Skin of body (tissue), 1 donor: ENCODE measurements at regions not wholly inside any gene's neighbourhood (a gene's known extent, or its start where the extent isn't known, plus 50 kb on each side); places are given as distances from the start of the nearest gene placed in this dataset.
"Not testable (repeated sequence)": the region's sequence is repeated elsewhere in the genome, so short reads cannot be mapped to it uniquely, and the experiment has no call there.

Source experiments
- DNase-seq: peaks from one replicate; lab custom pipeline; 2025; lab: John Stamatoyannopoulos, UW

- DNase-seq = peak; percentile 25
Measured at GRCh38 chr5:102617191-102618187, 118.7 kb upstream of the SLCO6A1 start.

DNA sequence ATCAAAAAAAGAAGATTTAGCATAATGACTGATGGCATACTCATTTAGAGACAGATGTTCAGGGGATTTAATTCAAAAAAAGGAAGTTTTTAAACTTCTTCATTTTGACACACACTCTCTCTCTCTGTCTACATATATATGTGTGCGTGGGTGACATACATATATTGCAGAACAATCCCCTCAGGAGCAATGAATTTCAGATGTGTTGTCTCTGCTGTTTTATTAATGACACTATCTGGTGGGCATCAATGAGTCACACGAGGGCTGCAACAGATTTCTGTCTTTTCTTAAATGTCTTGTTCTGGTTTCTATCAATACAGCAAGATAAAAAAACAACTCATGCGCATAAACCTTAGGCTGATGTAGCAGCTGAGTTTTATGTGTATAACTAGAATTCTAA is 123.5 kb upstream of the SLCO6A1 start:
- no peak for DNase-seq

- no peak for DNase-seq
Measured at GRCh38 chr5:102623329-102624065, 124.7 kb upstream of the SLCO6A1 start.

- no peak for DNase-seq
Measured at GRCh38 chr5:102624405-102624804, 125.6 kb upstream of the SLCO6A1 start.

DNA sequence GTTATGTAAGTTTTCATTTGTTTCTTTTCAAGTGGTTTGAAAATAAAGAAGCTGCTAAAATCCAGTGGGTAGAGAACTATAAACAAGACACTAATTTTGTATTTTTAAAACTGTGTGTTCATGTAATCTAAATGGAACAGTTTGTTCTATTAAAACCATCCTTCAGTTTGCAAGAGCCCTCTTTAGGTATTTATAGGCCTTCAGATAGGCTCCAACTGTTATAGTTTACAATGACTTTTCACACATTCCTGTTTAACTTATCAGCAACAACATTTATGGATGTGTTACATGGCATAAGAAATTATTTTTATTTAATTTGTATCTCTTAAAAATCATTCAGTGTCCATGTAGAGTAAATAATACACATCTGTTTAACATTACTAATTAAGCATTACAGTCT is 126.7 kb upstream of the SLCO6A1 start:
- no peak for DNase-seq

DNA sequence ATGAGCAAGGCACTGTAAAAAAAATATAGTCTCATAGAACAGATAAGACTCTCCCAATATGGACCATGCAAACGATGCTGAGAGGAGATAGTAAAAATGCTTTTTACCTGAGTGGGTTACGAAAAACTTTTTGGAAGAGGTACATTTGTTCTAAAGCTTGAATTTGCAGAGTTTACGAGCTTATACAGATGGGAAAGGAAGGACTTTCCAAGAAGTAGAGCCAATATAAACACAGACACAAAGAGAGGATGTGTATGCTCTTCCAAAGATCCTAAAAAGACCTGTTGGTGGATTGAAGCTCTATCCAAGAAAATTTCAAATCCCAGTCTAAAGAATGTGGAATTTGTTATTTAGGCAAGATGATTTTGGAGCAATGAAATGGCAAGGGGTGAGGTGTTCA is 127.1 kb upstream of the SLCO6A1 start:
- no peak for DNase-seq

DNA sequence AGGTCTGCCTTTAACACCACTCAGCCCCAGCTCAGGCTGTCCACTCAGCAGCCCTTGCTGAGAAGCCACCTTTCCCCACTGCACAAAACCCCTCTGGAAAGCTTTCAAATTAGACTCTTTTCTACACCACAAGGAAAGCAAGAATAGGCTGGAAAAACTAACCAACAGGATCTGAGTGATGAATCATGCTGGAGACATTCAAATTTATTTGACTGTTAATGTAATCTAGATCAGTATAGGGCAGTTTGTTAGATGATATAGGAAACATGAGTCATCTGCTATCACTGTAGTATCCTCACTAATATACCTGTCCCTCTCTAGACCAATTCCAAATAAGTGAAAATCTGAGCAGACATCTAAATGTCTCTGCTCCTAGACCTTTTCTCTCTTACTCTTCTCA is 127.8 kb upstream of the PAM start:
- no peak for DNase-seq

- no peak for DNase-seq
Measured at GRCh38 chr5:102628441-102629175, 126.5 kb upstream of the PAM start.

DNA sequence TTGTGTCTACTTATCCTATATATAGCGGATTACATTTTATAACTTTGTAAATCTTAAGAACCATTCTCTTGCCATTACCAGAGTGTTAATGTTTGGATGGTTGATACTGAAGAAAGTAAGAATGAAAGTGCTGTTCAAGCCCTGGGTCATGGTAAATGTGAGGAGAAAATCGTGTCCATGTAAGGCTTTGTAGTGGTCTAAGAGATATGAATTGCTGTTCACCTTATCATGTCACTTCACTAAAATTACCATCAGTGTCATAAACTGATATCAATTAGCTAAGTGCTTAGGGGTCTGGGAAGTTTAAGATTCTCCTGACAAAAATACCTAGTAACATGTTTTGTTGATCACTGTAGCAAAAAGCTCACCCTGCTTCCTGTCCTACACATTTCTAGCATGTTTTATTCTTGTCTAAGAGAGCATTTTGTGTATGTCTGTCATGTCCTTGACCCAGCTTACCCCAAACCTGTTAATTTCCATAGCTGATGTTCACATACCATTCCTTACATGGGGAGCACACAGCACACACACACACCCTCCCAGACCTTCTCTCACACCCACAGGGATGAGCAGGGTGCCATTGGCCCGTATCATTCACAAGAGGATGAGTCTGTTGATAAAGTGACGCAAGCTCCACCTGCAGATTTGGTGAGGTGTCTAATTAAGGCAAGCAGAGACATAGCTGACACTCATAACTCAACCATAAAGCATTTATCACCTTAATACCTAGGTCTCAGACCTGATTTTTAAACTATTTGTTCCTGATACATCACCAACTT is 125.1 kb upstream of the PAM start:
- no peak for DNase-seq

GRCh38 chr5:102635399-102635798 is 119.7 kb upstream of the PAM start:
- DNase-seq = not testable (repeated sequence)

GRCh38 chr5:102638316-102638715 is 116.8 kb upstream of the PAM start:
- DNase-seq = no peak

DNA sequence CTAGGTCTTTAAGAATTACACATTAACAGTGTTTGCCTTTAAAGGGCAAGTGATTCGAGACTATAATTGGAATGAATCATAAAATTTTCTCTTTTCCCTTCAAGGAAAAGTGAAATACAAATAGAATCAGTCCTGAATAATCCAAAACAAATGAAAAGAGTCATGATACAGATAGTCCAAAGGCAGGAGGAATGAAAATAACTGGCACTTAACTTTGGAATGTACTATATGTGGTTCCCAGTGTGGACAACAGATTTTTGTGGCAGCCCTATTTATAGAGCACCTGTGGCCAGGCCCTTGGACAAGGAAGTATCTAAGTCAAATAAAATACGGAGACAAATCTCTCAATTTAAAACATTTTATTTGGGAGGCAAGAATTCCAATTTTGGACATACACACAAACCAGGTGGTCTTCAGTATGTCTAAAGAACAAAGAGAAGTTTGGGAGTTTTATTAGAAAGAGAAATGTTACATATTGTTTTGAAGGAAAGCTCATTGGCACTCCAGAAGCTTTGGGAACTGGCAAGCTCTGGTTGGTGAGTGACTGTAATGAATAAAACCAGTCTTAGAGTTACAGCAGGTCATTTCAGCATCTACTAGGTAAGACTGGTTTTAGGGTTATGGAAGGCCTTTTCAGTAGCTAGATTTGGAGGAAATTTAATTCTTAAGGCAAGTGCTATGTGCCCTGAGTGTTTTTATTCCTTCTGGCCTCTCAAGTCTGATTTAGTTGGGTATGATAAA is 116.0 kb upstream of the PAM start:
- no peak for DNase-seq

DNA sequence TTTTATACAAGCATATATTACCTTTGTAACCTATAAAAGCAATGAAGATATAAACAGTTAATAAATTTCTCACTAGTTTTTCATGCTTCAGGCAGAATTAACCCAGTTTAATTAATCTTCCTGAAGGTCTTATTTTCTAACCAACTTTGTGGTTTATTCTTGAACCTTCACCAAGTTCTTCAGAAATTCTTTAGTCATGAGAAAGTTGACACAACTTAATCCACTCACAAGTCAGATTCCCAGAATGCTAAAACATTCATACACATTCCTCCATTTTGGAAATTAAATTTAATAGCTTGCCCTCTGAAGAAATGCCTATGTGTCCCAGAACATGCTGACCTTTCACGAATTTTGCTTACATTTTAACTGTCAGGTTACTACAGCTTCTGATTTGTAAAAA is 105.4 kb upstream of the PAM start:
- DNase-seq = no peak

DNA sequence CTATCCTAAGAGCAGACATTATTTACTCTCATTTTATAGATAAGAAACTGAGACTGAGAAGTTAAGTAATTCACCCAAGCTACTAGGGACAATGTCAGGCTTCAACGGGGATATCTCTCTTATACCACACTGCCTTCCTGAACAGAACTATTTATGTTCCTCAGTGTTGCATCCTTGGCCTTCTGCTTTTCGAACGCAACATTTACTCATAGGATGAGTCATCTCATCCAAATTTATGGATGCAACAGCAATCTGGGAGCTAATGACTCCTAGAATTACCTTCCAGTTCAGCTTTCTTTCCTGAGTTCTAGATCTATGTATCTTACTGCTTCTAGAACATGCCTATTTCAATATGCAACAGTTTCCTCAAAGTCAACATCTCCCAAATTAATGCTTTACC is 103.6 kb upstream of the PAM start:
- no peak for DNase-seq

DNA sequence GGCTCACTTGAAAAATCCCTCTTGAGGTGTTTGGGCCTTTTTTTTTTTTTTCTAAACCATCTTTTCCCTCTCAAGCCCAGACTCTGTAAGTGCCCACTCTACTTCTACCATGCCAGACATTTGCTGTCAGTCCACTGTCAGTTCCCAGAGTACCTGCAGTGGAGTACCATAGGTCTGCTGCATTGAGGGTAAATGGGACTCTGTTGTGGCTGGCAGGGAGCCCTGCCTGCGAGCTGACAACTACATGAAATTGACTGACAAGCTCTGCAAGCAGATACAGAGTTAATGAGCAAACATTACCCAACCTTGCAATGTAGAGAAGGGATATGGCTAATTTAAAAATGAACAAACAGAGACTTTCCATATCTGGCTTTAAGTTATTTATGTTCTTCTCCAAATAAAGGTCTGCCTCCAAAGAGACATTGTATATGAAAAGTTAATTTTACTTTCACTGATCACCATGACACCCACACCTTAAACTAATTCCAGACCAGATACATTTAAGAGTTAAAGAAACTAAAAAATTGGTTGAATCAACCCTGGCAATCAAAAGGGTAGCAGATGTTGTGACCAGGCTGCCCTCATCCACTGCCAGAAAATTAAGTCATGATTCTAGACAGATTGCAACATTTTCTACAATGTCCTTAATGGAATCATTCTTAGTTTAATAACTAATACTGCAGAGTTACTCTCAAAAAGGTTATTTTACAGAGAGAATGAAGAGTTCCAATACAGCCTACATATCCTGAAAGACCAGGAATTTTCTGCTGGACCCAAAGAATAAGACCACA is 100.4 kb upstream of the PAM start:
- DNase-seq = no peak

GRCh38 chr5:102659151-102659550 is 96.0 kb upstream of the PAM start:
- no peak for DNase-seq

DNA sequence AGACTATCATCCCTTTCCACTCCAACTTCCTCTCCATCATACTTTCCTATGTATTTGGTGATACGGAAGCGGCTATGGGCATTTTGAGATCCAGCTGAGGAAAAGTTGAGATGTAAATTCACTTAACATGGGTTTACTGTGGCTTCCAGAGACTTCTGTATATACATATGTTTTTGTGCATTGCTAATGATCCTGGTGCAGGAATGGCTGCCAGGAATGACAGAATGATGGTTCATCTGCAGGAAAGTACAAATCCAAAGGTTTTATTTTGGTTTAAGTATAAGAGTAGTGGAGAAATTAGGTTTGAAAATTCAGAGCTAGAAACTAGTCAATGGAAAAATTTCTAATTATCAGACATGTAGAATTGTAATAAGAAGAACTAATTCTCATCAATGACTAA is 95.0 kb upstream of the PAM start:
- DNase-seq = no peak

DNA sequence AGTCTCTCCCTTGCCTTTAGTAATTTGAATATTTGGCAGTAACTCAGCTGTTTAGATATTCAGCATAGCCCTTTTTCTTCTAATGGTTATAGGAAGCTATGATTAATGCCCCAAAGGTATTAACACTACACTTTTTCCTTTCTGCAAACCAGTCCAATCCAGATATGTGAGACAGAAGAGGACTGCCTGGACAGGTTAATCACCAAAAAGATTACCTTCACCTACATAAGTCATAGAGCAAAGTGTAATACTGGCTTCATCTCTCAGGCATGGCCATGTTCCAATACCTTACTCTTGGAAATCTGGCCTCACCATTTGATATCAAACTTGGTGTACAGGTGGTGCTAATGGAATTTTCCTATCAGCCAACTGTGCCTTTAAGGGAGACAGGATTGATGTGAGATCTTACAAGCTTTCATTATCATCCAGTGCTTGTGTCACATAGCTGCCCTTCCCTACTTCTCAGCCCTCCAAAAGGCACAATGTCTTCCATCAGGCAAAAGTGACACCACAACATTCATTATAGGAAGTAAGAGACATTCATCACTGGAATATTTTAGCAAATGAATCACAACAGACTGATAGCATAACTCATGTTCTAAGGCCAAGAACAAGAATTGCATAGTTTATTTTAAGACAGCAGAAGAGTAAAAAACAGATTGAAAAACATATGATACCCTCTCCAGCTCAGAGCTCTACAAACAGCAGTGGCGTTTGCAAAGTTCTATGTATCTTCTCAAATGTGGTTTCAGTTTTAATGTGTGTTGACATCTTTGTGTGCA is 91.2 kb upstream of the PAM start:
- peak; percentile 24 for DNase-seq
